ENCODE measurements at regions not wholly inside any gene's neighbourhood (a gene's known extent, or its start where the extent isn't known, plus 50 kb on each side); places are given as distances from the start of the nearest gene placed in this dataset.

DNA sequence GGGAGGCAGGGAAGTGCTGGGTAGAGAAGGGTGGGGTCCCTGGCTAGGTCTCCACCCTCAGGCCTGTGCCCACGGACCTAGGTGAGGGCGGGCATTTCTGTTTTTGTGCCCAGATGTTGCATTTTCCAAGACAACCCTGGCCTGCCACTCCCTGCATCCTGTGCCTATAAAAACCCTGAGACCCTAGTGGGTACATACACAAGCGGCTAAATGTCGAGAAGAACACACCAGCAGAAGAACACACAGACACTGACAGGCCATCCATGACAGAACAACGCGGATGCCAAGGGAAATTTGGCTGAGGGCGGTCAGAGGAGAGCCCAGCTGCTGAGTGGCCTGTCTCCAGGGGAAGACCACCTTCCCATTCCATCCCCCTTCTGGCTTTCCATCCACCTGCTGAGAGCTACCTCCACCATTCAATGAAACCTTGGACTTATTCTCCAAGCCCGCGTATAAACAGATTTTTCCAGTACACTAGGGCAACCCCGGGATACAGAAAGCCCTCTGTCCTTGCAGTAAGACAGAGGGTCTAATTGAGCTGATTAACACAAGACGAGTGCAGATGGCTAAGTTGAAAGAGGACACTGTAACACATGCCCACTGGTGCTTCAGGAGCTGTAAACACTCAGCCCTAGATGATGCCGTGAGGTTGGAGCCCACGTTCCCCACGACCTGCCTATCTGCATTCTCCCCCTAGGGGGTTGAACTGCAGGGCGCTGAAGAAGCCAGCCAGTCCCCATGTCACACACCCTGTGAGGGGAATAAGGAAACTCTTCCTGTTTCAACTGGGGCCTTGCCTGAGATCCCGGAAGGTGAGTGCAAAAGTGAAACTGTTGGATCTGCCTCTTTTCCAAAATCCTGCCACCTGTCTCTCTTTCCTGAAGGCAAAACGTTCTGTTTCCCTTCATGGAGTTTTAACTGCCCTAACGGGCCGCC lies 147.2 kb upstream of the COX10 start:
- H2AFZ ChIP-seq (ENCODE audit: low read length) = no peak overlapping the region
- no peak overlapping the region for H3K4ac ChIP-seq (replicated peaks; ENCODE audit: insufficient read length, low read depth, low read length)
- H2BK5ac ChIP-seq (ENCODE audit: low read depth, low read length) = 0 out of 2 replicates have a peak overlapping the region, but pooled peaks have one; percentile 30
- H3K27ac ChIP-seq (ENCODE audit: low read depth, low read length) = no peak overlapping the region
- FAIRE-seq (no peak), DNase-seq (ENCODE audit: low read depth in 1 of 2, low spot score in 2 of 2) (no peak)
- no peak overlapping the region for H4K91ac ChIP-seq (replicated peaks; ENCODE audit: insufficient read length, low read length)
- H4K8ac ChIP-seq (ENCODE audit: extremely low read depth, insufficient read depth, low read length) = no peak overlapping the region
- no peaks in the 10 kb centered on the region for H4K20me1 ChIP-seq (replicated peaks in 1 of 2; ENCODE audit: control insufficient read depth in 1 of 2, insufficient read depth in 2 of 2, low read length in 2 of 2)
- no peaks in the 10 kb centered on the region for H3K79me2 ChIP-seq (ENCODE audit: control insufficient read depth in 1 of 2, insufficient read depth in 2 of 2, low read length in 2 of 2)
- WGBS, 2 experiments (ENCODE audit: extremely low coverage in 1 of 2, insufficient coverage in 1 of 2, insufficient read length in 1 of 2, insufficient replicate concordance in 2 of 2, low coverage in 1 of 2, low lambda C conversion rate in 2 of 2, missing lambda C conversion rate in 1 of 2) = 89% methylated on average over 19 of the region's 19 CpGs; no CpG with 5 or more reads in 1 of the 2 experiments
- H3K14ac ChIP-seq (ENCODE audit: insufficient read length) = no peak overlapping the region
- CTCF ChIA-PET (ENCODE audit: partially characterized antibody) = interaction anchor here (0.6 kb wide), 1 partner anchor 835 kb away, joined by 3 read pairs; no protein-coding TSS in a partner anchor
- 0 out of 2 replicates have a peak overlapping the region, but pooled peaks have one; percentile 48 for H2BK20ac ChIP-seq (ENCODE audit: low read length)
- H2AK5ac ChIP-seq (ENCODE audit: low read depth, low read length) = peak overlapping the region; percentile 48; the same call in 1 of the 2 replicates
- H2BK15ac ChIP-seq (ENCODE audit: low read length) = no peak overlapping the region
- H3K23ac ChIP-seq (ENCODE audit: insufficient read length) = no peak overlapping the region
- no peak overlapping the region for H3K4me3 ChIP-seq (ENCODE audit: extremely low read depth in 1 of 4, insufficient read depth in 2 of 4, low read depth in 3 of 4, low read length in 4 of 4)
- no peak overlapping the region for H4K5ac ChIP-seq (ENCODE audit: insufficient read length, low read depth, low read length)
- 0 out of 2 replicates have a peak overlapping the region, but pooled peaks have one; percentile 17 for H2BK12ac ChIP-seq (ENCODE audit: low read depth, low read length)
- no peaks in the 10 kb centered on the region for H3K27me3 ChIP-seq (replicated peaks in 1 of 4; ENCODE audit: control insufficient read depth in 3 of 4, extremely low read depth in 1 of 4, insufficient read depth in 3 of 4, low read length in 3 of 4)
- H3K4me2 ChIP-seq (ENCODE audit: insufficient read depth in 1 of 2, low read depth in 2 of 2, low read length in 2 of 2) = 0 out of 4 replicates have a peak overlapping the region, but pooled peaks of 1 of the 2 experiments have one; percentile 28
- no peak overlapping the region for H3K56ac ChIP-seq (replicated peaks; ENCODE audit: insufficient read length, low read depth, low read length)
- POLR2A ChIA-PET (ENCODE audit: partially characterized antibody) = no interaction called here
- no peaks in the 10 kb centered on the region for H3K23me2 ChIP-seq (ENCODE audit: low read depth, low read length)
- H3K9me3 ChIP-seq (ENCODE audit: insufficient read depth in 2 of 2, low read depth in 1 of 2, low read length in 1 of 2) = no peaks in the 10 kb centered on the region
- no peaks in the 10 kb centered on the region for H3K79me1 ChIP-seq (ENCODE audit: low read depth, low read length)
- peak overlapping the region in 1 of 4 experiments; percentile 13; a peak in 1 of 7 replicates for H3K9ac ChIP-seq (replicated peaks in 1 of 4; ENCODE audit: extremely low read depth in 1 of 4, low read depth in 3 of 4, low read length in 3 of 4)
- H3K36me3 ChIP-seq (ENCODE audit: control insufficient read depth in 2 of 4, insufficient read depth in 4 of 4, low read length in 3 of 4) = no peaks in the 10 kb centered on the region; a peak in 1 of 8 replicates
- H2BK120ac ChIP-seq (replicated peaks; ENCODE audit: low read depth, low read length) = no peak overlapping the region
- H3K4me1 ChIP-seq (replicated peaks in 1 of 4; ENCODE audit: control insufficient read depth in 3 of 4, insufficient read depth in 4 of 4, low read length in 3 of 4) = peaks cover 0 to 7% (median 4%) of the 10 kb centered on the region in 4 experiments; a peak in 5 of 7 replicates
- H3K18ac ChIP-seq (ENCODE audit: extremely low read depth, low read length) = no peak overlapping the region; the same call in 1 of the 2 replicates
- no peak for TF ChIP-seq TAF7 (optimal IDR thresholded peaks at IDR 0.05; ENCODE audit: borderline replicate concordance, low read depth, low read length)
- no peak for TF ChIP-seq ZNF274 (IDR thresholded peaks at IDR 0.05; ENCODE audit: borderline replicate concordance, extremely low read depth, low read length)
- no peak for TF ChIP-seq JUND (IDR thresholded peaks at IDR 0.05; ENCODE audit: low read length)
- no peak for TF ChIP-seq TCF12 (IDR thresholded peaks at IDR 0.05; ENCODE audit: low read depth, low read length)
- TF ChIP-seq, protein P1, sequence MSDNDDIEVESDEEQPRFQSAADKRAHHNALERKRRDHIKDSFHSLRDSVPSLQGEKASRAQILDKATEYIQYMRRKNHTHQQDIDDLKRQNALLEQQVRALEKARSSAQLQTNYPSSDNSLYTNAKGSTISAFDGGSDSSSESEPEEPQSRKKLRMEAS (IDR thresholded peaks at IDR 0.05) = no peak
- no peak for TF ChIP-seq EZH2 (IDR thresholded peaks at IDR 0.05; ENCODE audit: low read depth, low read length, severe bottlenecking)
- TF ChIP-seq POU5F1 (IDR thresholded peaks at IDR 0.05; ENCODE audit: low read depth, low read length) = no peak
- no peak for TF ChIP-seq YY1 (IDR thresholded peaks at IDR 0.05; ENCODE audit: low read depth, low read length)
- TF ChIP-seq CBX5 (IDR thresholded peaks at IDR 0.05; ENCODE audit: low read depth, low read length) = no peak
- TF ChIP-seq CBX8 (IDR thresholded peaks at IDR 0.05; ENCODE audit: borderline replicate concordance, low read depth, low read length) = no peak
- no peak for TF ChIP-seq CHD1 (IDR thresholded peaks at IDR 0.05; ENCODE audit: low read depth, low read length)

Data from H1 (cell line).